ENCODE measurements at regions not wholly inside any gene's neighbourhood (a gene's known extent, or its start where the extent isn't known, plus 50 kb on each side); places are given as distances from the start of the nearest gene placed in this dataset.

DNA sequence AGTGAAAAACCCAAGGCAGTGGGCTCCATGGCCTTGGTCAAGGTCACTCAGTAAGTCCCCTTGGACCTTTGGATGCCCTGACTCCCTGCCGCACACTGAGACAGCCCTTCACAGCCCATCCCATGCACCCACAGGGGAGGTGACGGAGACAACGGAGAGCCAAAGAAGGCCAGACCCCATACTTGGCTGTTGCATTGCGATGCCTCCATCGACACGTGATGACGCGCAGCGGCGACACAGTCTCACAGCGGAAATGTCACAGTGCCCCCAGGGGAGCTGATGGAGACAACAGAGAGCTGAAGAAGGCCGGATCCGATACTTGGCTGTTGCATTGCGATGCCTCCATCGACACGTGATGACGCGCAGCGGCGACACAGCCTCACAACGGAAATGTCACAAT is 282.4 kb downstream of the TEX29 start:
- no peak for DNase-seq (ENCODE audit: low read depth)
- no peak overlapping the region for H3K4me3 ChIP-seq (ENCODE audit: control insufficient read depth, low read depth, low read length)
- TF ChIP-seq, protein P1, sequence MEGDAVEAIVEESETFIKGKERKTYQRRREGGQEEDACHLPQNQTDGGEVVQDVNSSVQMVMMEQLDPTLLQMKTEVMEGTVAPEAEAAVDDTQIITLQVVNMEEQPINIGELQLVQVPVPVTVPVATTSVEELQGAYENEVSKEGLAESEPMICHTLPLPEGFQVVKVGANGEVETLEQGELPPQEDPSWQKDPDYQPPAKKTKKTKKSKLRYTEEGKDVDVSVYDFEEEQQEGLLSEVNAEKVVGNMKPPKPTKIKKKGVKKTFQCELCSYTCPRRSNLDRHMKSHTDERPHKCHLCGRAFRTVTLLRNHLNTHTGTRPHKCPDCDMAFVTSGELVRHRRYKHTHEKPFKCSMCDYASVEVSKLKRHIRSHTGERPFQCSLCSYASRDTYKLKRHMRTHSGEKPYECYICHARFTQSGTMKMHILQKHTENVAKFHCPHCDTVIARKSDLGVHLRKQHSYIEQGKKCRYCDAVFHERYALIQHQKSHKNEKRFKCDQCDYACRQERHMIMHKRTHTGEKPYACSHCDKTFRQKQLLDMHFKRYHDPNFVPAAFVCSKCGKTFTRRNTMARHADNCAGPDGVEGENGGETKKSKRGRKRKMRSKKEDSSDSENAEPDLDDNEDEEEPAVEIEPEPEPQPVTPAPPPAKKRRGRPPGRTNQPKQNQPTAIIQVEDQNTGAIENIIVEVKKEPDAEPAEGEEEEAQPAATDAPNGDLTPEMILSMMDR (conservative IDR thresholded peaks at IDR 0.05; ENCODE audit: control insufficient read depth, insufficient read depth, low read depth, low read length), result no peak

DNA sequence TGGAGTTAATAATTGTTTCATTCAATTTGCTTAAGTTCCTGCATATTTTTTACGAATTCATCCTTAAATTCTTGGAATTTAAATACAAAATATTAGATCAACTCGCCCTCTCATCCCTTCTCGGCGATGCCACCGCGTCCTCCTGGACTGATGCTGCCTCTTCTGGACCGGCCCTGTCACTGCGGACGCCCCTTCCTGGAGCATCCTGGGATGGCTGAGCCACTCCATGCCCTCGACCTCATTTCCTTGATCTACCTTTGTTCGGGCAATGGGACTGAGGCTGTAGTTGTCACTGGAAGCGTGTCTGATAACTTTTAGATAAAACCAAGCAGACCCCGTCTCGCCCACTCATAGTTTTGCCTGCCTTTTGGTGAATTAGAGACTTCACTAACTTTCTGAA is 283.7 kb downstream of the TEX29 start:
- DNase-seq (ENCODE audit: low read depth), result no peak
- TF ChIP-seq, protein P1 (conservative IDR thresholded peaks at IDR 0.05; ENCODE audit: control insufficient read depth, insufficient read depth, low read depth, low read length), result no peak
- no peak overlapping the region for H3K4me3 ChIP-seq (ENCODE audit: control insufficient read depth, low read depth, low read length)

DNA sequence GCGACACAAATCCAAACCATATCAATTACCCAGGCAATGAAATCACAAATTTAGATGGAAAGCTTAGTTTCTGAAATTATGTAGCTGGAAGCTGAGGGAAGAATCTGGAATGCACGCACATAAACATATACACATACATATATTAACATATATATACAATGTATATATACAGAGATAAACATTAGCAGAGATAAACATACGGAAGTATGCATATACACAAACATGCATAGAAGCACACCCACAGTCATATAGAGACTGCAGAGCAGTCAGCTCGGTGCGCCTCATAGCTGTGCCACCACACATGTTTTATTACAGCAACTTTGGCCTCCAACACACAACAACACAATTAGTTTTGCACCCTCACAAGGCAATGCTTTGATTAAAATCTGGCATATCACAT is 288.1 kb downstream of the TEX29 start:
- no peak overlapping the region for H3K4me3 ChIP-seq (ENCODE audit: control insufficient read depth, low read depth, low read length)
- TF ChIP-seq, protein P1 (conservative IDR thresholded peaks at IDR 0.05; ENCODE audit: control insufficient read depth, insufficient read depth, low read depth, low read length), result no peak
- no peak for DNase-seq (ENCODE audit: low read depth)

DNA sequence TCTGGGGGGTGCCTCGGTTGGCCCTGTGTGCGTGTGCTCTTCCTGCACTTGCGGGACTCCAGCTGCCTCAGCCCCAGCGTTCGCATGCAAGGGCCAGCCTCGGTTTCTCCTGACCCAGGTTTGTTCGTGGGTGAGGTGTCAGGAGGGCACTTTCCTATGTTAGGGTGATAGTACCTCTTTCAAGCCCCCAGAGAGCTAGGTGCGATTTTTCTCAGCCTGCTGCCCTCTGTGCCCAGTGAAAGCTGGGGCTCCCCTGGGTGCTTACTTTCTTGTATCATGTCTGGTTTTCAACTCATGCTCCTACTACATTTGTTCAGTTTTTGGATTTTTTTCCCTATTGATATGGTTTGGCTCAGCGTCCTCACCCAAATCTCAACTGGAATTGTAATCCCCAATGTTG is 289.2 kb downstream of the TEX29 start:
- no peak overlapping the region for H3K4me3 ChIP-seq (ENCODE audit: control insufficient read depth, low read depth, low read length)
- TF ChIP-seq, protein P1 (conservative IDR thresholded peaks at IDR 0.05; ENCODE audit: control insufficient read depth, insufficient read depth, low read depth, low read length), result no peak
- DNase-seq (ENCODE audit: low read depth), result no peak

DNA sequence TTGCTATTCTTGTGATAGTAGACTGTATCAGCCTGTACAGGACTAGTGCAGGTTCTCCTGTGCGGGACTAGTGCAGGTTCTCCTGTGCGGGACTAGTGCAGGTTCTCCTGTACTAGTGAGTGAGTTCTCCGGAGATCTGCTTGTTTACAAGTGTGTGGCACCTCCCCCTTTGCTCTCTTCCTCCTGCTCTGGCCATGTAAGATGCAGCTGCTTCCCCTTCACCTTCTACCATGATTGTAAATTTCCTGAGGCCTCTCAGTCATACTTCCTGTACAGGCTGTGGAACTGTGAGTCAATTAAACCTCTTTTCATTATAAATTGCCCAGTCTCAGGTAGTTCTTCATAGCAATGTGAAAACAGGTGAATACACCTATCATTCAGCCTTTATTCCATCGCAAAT is 289.6 kb downstream of the TEX29 start:
- DNase-seq (ENCODE audit: low read depth), result no peak
- TF ChIP-seq, protein P1 (conservative IDR thresholded peaks at IDR 0.05; ENCODE audit: control insufficient read depth, insufficient read depth, low read depth, low read length), result no peak
- no peak overlapping the region for H3K4me3 ChIP-seq (ENCODE audit: control insufficient read depth, low read depth, low read length)

DNA sequence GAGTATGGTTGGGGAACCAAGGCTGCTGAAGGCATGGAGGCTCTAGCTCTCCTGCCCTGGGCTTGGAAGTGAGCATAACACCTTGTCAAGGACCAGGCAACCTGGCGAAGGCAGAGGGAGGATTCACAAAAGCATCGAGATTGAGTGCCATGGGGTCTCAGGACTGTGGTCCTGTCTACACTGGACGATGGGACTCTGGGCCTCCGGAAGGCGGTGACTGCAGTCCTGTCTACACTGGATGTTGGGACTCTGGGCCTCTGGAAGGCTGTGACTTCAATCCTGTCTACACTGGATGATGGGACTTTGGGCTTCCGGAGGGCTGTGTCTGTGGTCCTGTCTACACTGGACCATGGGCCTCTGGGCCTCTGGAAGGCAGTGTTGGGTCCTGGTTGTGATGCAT is 290.4 kb downstream of the TEX29 start:
- DNase-seq (ENCODE audit: low read depth), result no peak
- no peak overlapping the region for H3K4me3 ChIP-seq (ENCODE audit: control insufficient read depth, low read depth, low read length)
- TF ChIP-seq, protein P1 (conservative IDR thresholded peaks at IDR 0.05; ENCODE audit: control insufficient read depth, insufficient read depth, low read depth, low read length), result no peak

DNA sequence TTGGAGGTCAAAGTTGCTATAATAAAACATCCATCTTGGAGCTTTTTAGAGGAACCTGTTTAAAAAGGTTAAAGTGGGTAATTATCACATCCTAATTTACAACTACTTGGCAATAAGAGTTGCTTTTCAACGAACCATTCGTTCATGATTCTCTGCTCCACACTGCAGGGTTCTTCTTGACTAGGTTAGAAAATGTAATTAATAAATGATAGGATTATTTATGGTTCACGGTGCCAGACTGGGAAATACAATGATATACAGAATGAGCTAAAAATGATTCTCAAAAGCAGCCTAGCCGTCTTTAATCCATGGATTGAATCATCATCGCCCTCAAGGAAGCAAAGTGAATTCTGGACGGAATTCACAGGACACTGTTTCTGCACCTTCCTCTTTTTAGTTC is 291.2 kb downstream of the TEX29 start:
- no peak for DNase-seq (ENCODE audit: low read depth)
- no peak overlapping the region for H3K4me3 ChIP-seq (ENCODE audit: control insufficient read depth, low read depth, low read length)
- TF ChIP-seq, protein P1 (conservative IDR thresholded peaks at IDR 0.05; ENCODE audit: control insufficient read depth, insufficient read depth, low read depth, low read length), result no peak
